HT-29 (cell line): ENCODE measurements at regions not wholly inside any gene's neighbourhood (a gene's known extent, or its start where the extent isn't known, plus 50 kb on each side); places are given as distances from the start of the nearest gene placed in this dataset.
"Not testable (repeated sequence)": the region's sequence is repeated elsewhere in the genome, so short reads cannot be mapped to it uniquely, and the experiment has no call there.

Experiments used
- DNase-seq: peaks from one replicate; pipeline ENCODE4 v3.0.0-alpha.2; 2015; ENCODE audit warnings: low spot score

GRCh38 chr4:118502967-118503366, 150.2 kb upstream of the PRSS12 start:
- DNase-seq = not testable (repeated sequence)

- DNase-seq = not testable (repeated sequence)
Measured at GRCh38 chr4:118504927-118505326, 152.1 kb upstream of the PRSS12 start.

GRCh38 chr4:118505491-118505890, 152.7 kb upstream of the PRSS12 start:
- DNase-seq = not testable (repeated sequence)

DNA sequence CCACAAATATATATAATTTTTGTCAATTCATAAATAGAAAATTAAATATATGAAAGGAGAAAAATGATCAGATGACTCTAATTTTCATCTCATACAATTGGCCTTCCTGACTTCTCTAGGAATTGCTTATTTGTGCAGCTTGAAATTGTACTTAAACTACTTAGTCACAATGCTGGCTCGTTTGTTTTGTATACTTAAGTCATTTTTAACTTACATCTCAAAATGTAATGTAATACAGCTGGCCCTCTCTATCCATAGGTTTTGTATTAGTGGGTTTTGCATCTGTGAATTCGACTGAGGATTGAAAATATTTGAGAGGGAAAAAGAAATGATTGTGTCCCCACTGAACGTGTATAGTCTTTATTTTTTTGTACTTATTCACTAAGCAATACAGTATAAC, 160.1 kb upstream of the PRSS12 start:
- DNase-seq = not testable (repeated sequence)

DNA sequence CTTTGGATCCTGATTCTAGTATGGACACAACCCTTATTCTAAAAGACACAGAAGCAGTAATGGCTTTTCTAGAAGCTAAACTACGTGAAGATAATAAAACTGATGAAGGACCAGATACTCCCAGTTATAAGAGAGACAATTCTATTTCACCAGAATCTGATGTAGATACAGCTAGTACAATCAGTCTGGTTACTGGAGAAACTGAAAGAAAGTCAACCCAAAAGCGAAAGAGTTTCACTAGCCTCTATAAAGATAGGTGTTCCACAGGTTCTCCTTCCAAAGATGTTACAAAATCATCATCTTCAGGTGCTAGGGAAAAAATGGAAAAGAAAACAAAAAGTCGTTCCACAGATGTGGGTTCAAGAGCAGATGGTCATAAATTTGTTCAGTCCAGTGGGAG, 161.5 kb upstream of the PRSS12 start:
- not testable (repeated sequence) for DNase-seq

GRCh38 chr4:118516107-118516506, 163.3 kb upstream of the PRSS12 start:
- not testable (repeated sequence) for DNase-seq

DNA sequence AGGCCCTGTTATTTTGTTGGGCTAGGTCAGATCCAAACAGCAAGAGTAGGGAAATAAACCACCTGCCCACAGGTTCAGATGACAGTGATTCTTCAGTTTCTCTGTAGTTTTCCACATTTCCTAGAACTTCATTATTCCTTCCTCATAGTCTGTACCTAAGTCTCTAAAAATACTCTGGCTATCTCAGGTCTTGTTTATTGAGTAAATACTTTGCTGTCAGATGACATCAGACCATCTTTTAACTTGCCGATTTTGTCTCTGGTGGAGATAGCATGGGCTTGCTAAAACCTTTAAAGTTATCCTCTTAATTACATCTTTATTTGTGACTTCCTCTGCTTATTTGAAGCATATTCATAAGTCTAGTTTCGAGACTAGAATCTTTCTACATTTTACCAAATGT, 155.1 kb upstream of the METTL14 start:
- not testable (repeated sequence) for DNase-seq

DNA sequence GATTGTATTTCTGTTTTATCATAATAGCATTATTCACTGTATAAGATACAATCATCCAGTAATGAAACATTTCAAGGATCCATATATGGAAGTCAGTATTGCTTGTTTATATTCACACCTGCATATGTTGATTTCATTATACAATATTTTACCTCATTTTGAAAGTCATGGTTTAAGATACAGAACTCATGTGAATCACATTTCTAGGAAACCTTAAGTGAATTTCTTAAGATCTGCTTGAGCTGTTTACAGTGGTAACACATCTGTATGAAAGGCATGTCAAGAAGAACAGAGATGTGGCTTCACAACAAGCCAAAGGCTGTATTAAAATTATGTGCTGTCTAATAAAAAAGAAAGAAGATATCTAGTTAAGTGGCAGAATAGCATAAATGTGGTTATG, 153.2 kb upstream of the METTL14 start:
- DNase-seq = not testable (repeated sequence)

GRCh38 chr4:118535788-118536187, 149.4 kb upstream of the METTL14 start:
- not testable (repeated sequence) for DNase-seq

GRCh38 chr4:118539412-118540077, 145.6 kb upstream of the METTL14 start:
- peak; percentile 17 for DNase-seq

GRCh38 chr4:118556576-118556975, 128.6 kb upstream of the METTL14 start:
- DNase-seq = not testable (repeated sequence)

GRCh38 chr4:118557298-118557851, 127.8 kb upstream of the METTL14 start:
- peak; percentile 1 for DNase-seq

DNA sequence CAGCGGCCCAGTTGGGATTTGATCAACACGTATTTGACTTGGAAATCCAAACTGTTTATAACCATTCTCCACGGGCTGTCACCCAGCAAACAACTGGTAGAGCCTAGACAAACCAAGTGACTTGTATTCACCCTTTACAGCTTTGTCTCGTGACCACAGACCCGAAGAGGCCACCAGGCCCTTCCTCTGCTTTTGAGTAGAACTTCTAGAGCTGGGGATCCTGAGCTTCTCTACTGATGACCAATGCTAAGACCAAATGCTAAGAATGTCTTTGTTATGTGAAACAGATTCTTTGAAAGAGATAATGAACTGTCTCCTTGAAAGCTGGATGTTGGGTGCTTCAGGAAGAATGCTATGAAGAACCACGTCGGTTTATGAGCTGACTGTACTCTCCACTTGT, 127.0 kb upstream of the METTL14 start:
- DNase-seq = not testable (repeated sequence)

DNA sequence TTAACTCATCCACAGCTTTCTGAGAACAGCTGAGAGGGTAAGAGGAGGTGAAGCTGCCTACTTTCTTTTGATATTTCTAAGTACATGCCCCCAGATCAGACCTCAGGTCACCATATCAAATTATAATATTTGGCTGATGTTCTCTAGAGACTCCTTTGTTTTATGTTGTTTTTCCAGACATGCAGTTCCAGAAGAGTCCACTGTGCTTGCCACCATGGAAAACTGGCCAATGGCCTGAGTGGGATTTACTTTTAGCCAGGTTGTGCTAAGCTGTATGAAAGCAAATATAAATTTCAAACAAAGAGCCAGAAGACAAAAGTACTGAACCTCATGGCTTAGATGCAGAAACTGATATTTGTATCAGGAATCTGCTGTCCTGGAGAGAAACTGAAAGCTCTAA, 123.6 kb upstream of the METTL14 start:
- DNase-seq = not testable (repeated sequence)

DNA sequence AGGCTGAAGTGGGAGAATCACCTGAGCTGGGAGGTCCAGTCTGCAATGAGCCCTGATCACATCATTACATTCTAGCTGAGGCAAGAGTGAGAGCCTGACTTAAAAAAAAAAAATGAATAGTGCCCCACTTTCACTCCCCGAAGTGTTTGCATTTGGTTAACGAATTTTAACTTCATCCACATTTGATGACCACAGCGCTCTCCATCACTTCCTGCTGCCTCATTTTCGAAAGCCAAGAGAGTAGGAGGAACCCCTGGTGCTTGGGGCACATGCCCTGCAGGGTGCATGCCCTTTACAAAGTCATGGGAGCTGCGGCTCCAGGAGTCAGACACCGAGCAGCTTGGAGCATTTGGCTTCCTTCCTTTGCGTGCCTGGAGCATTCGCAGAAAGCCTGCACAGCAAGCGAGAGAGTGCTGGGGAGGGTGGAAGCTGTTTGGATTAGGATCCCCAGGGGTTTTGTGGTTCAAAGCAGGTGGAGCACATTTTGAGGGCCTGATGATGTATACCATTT, 119.1 kb upstream of the METTL14 start:
- DNase-seq = not testable (repeated sequence)

DNA sequence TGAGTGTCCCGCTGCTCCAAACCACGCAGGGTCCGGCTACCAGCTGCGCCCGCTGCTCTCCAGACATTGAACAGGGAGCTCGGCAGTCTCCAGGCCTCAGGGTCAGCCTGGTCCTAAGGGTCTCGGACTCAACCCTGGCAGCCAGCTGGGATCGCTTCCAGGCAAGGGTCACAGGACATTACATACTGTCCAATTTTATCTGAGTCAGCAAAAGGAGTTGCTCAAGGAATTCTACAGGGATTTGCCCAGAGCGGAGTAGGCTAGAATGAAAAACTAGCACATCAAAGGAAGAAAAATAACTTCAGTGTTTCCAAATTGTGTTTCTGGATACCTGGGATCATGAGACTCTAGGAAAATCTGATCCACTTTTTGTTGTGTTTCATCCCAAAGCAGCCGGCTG, 112.2 kb upstream of the METTL14 start:
- DNase-seq = not testable (repeated sequence)

GRCh38 chr4:118574251-118574913, 110.8 kb upstream of the METTL14 start:
- not testable (repeated sequence) for DNase-seq

DNA sequence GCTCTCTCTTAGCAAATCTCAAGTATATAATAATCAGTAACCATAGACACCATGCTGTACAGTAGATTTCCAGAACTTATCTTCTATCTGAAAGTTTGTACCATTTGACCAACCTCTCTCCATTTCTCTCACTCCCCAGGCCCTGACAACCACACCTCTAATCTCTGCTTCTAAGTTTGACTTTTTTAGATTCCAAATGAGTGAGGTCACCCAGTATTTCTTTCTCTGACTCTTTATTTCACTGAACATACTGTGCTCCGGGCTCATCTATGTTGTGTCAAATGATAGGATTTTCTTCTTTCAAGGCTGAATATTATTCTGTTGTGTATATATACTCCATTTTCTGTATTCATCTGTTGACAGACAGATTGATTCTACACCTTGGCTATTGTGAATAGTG, 110.1 kb upstream of the METTL14 start:
- DNase-seq = not testable (repeated sequence)

- DNase-seq = not testable (repeated sequence)
Measured at GRCh38 chr4:118575726-118576125, 109.5 kb upstream of the METTL14 start.

GRCh38 chr4:118576709-118577219, 108.4 kb upstream of the METTL14 start:
- not testable (repeated sequence) for DNase-seq

- DNase-seq = no peak
Measured at GRCh38 chr4:118585015-118585414, 100.2 kb upstream of the METTL14 start.

DNA sequence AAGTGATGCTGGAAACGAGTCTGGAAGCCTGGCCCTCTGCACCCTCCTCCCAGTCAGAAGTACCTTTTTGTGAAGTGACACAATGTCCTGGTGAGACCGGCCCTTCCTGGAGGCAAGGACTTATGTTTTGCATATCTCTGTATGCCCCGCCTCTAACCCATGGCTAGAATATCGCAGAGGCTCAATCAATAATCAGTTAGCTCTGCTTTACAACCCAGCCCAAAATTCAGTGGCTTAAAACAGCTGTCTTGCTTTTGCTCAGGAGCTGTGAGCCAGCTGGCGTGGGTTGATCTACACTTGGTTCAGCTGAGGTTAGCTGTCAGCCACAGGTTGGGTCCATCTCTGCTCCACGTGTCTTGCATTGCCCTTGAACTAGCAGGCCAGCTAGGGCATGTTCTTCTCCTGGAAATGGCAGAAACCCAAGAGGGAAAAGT, 98.8 kb upstream of the METTL14 start:
- DNase-seq = no peak
